ENCODE measurements at regions not wholly inside any gene's neighbourhood (a gene's known extent, or its start where the extent isn't known, plus 50 kb on each side); places are given as distances from the start of the nearest gene placed in this dataset.
A peak's percentile ranks its signal among the peaks of the same experiment; 100 is the strongest.
"Not testable (repeated sequence)": the region's sequence is repeated elsewhere in the genome, so short reads cannot be mapped to it uniquely, and the experiment has no call there.

DNA sequence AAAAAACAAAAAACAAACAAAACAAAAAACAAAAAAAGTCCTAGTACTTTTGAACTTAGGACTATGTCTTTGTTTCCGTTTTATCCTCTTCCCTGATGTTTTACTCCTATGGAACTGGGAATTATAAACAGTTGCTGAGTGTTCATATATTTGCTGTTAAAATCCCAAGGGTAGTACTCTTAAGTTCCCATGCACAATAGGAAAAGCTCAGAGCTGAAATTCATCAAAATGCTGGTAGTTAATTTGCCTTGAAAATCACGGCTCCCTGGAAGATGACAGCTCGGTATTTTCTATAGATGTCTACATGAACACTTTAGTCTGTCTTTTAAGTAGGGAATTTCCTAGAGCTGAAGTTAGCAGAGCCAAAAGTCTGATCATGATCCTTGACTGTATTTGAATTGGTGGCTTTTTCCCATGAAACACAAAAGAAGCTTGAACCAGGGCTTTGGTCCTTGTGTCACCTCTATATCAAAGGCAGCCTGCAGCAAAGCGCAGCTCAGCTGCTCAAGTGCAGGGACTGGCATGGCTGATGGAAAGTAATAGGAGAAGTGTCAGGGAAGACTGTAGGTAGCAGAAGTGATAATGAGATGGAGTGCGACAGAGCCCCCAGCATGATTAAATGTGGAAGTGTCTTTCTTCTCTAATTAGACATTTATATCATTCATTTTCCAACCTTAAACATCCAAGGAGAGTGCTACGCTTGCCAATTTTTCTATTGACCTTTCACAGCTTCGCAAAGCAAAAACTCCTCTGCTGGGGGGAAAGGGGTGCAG, 310.9 kb downstream of the TRIM36 start:
- ChIA-PET POLR2A (ENCODE audit: low non-redundant PET) (no interaction called here), CTCF (no interaction called here)
- Histone ChIP-seq H3K27me3 (replicated peaks; ENCODE audit: insufficient read depth, low read depth, low read length, poor library complexity) (no peaks in the 10 kb centered on the region), H3K27ac (ENCODE audit: low read depth, low read length, poor library complexity, severe bottlenecking) (no peak overlapping the region), H3K4me1 (ENCODE audit: insufficient read depth, low read length, poor library complexity, severe bottlenecking) (no peaks in the 10 kb centered on the region), H3K4me3 (ENCODE audit: low read depth, low read length, poor library complexity, severe bottlenecking) (no peak overlapping the region), H3K9me3 (ENCODE audit: low read depth, low read length, poor library complexity, severe bottlenecking) (no peaks in the 10 kb centered on the region), H3K36me3 (ENCODE audit: insufficient read depth, low read length, poor library complexity, severe bottlenecking) (no peaks in the 10 kb centered on the region)
- intact Hi-C loops (cut with micrococcal nuclease; ENCODE audit: unreplicated experiment) = no loop called here
- TF ChIP-seq CTCF (conservative IDR thresholded peaks at IDR 0.05; ENCODE audit: low read depth, low read length) = no peak
- no peak for TF ChIP-seq EZH2 (IDR thresholded peaks at IDR 0.05; ENCODE audit: borderline replicate concordance, low read depth, low read length, poor library complexity, severe bottlenecking)
- DNase-seq (ENCODE audit: low spot score) = no peak
- BruUV-seq (replicated peaks) = no TSS peak

- Histone ChIP-seq H3K9me3 (ENCODE audit: low read depth, low read length, poor library complexity, severe bottlenecking) (no peaks in the 10 kb centered on the region), H3K27me3 (replicated peaks; ENCODE audit: insufficient read depth, low read depth, low read length, poor library complexity) (no peaks in the 10 kb centered on the region), H3K27ac (ENCODE audit: low read depth, low read length, poor library complexity, severe bottlenecking) (no peak overlapping the region), H3K36me3 (ENCODE audit: insufficient read depth, low read length, poor library complexity, severe bottlenecking) (no peaks in the 10 kb centered on the region), H3K4me1 (ENCODE audit: insufficient read depth, low read length, poor library complexity, severe bottlenecking) (no peaks in the 10 kb centered on the region), H3K4me3 (ENCODE audit: low read depth, low read length, poor library complexity, severe bottlenecking) (no peak overlapping the region)
- ChIA-PET POLR2A (ENCODE audit: low non-redundant PET) (no interaction called here), CTCF (no interaction called here)
- TF ChIP-seq EZH2 (IDR thresholded peaks at IDR 0.05; ENCODE audit: borderline replicate concordance, low read depth, low read length, poor library complexity, severe bottlenecking) (no peak), CTCF (conservative IDR thresholded peaks at IDR 0.05; ENCODE audit: low read depth, low read length) (no peak)
- peak; percentile 1 for DNase-seq (ENCODE audit: low spot score)
- intact Hi-C loops (cut with micrococcal nuclease; ENCODE audit: unreplicated experiment) = no loop called here
- BruUV-seq (replicated peaks) = no TSS peak
Observed at GRCh38 chr5:114857941-114858551, 311.7 kb downstream of the TRIM36 start.

- not testable (repeated sequence) for H3K36me3 ChIP-seq (ENCODE audit: insufficient read depth, low read length, poor library complexity, severe bottlenecking)
Observed at GRCh38 chr5:114844711-114845110, 325.0 kb downstream of the TRIM36 start.

DNA sequence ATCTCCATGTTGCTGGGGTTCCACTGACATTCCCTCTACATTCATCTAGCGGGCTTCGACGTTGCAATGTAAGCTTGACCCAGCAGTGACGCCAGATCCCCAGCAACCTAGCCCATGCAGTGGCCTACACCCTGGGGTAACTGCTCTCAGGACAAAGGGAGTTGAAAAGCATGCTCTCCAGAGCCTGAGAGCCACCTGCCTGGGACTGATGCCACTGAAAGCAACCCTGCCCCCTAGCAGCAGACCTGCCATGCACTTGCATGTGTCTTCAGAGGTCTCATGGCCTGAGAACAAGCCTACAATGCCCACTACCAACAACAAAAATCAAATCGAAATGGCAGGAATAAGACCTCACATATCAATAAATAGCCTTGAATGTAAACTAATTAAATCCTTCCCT, 330.3 kb downstream of the TRIM36 start:
- H3K27ac ChIP-seq (ENCODE audit: low read depth, low read length, poor library complexity, severe bottlenecking) = no peak overlapping the region
- H3K4me3 ChIP-seq (ENCODE audit: low read depth, low read length, poor library complexity, severe bottlenecking) = no peak overlapping the region
- H3K4me1 ChIP-seq (ENCODE audit: insufficient read depth, low read length, poor library complexity, severe bottlenecking) = no peaks in the 10 kb centered on the region
- ChIA-PET POLR2A (ENCODE audit: low non-redundant PET) (no interaction called here), CTCF (no interaction called here)
- no TSS peak for BruUV-seq (replicated peaks)
- intact Hi-C loops (cut with micrococcal nuclease; ENCODE audit: unreplicated experiment) = no loop called here
- DNase-seq (ENCODE audit: low spot score) = no peak
- no peaks in the 10 kb centered on the region for H3K36me3 ChIP-seq (ENCODE audit: insufficient read depth, low read length, poor library complexity, severe bottlenecking)
- no peaks in the 10 kb centered on the region for H3K27me3 ChIP-seq (replicated peaks; ENCODE audit: insufficient read depth, low read depth, low read length, poor library complexity)
- no peaks in the 10 kb centered on the region for H3K9me3 ChIP-seq (ENCODE audit: low read depth, low read length, poor library complexity, severe bottlenecking)
- TF ChIP-seq CTCF (conservative IDR thresholded peaks at IDR 0.05; ENCODE audit: low read depth, low read length) = no peak
- TF ChIP-seq EZH2 (IDR thresholded peaks at IDR 0.05; ENCODE audit: borderline replicate concordance, low read depth, low read length, poor library complexity, severe bottlenecking) = no peak

More at GRCh38 chr5:114844711-114845110, 325.0 kb downstream of the TRIM36 start:
- BruUV-seq (replicated peaks); POLR2A ChIA-PET (ENCODE audit: low non-redundant PET); H3K4me3 ChIP-seq (ENCODE audit: low read depth, low read length, poor library complexity, severe bottlenecking); H3K27ac ChIP-seq (ENCODE audit: low read depth, low read length, poor library complexity, severe bottlenecking); H3K27me3 ChIP-seq (replicated peaks; ENCODE audit: insufficient read depth, low read depth, low read length, poor library complexity); DNase-seq (ENCODE audit: low spot score); intact Hi-C loops (cut with micrococcal nuclease; ENCODE audit: unreplicated experiment); H3K4me1 ChIP-seq (ENCODE audit: insufficient read depth, low read length, poor library complexity, severe bottlenecking); H3K9me3 ChIP-seq (ENCODE audit: low read depth, low read length, poor library complexity, severe bottlenecking); CTCF ChIA-PET: not testable (repeated sequence)

All from A673 (cell line).